Body of pancreas (tissue), 4 donors: ENCODE measurements at regions not wholly inside any gene's neighbourhood (a gene's known extent, or its start where the extent isn't known, plus 50 kb on each side); places are given as distances from the start of the nearest gene placed in this dataset.

ENCODE experiments used
- POLR2A ChIP-seq, 3 donors: fragments of 450-650 bp; IDR thresholded peaks; one replicate each; pipeline ENCODE4 v1.6.1; 2016; ENCODE audit warnings: antibody characterized with exemption in 3 of 3, mild to moderate bottlenecking in 2 of 3
- TF ChIP-seq, protein P1 (sequence below), 7 experiments: fragments of 450-650 bp in 4 of 7; fragments of 200-600 bp in 3 of 7; sonication (generic) in 3 of 7; IDR thresholded peaks; one replicate each; pipeline ENCODE4 v1.5.1; 2016 to 2019; ENCODE audit warnings: antibody characterized with exemption in 7 of 7

DNA sequence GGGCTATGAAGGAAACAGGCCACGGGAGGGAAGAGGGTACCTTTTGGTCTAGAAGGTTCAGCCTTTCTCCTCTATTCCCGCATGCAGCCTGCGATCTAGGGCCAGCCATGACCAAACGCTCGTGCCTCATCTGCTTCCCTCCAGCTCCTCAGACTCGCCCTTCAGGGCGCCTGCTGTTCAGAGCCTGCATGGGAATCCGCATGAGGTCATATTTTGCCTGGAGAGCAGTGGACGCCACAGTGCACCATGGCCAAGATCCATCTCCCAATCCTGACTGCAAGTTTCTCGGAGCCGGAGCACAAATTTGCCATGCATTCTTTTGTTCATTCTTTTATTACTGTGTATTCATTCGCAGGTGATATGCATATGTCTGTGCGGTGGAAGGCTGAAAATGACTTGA, 608.1 kb downstream of the QKI start:
- TF ChIP-seq POLR2A (IDR thresholded peaks at IDR 0.05): no peak
- TF ChIP-seq, protein P1, sequence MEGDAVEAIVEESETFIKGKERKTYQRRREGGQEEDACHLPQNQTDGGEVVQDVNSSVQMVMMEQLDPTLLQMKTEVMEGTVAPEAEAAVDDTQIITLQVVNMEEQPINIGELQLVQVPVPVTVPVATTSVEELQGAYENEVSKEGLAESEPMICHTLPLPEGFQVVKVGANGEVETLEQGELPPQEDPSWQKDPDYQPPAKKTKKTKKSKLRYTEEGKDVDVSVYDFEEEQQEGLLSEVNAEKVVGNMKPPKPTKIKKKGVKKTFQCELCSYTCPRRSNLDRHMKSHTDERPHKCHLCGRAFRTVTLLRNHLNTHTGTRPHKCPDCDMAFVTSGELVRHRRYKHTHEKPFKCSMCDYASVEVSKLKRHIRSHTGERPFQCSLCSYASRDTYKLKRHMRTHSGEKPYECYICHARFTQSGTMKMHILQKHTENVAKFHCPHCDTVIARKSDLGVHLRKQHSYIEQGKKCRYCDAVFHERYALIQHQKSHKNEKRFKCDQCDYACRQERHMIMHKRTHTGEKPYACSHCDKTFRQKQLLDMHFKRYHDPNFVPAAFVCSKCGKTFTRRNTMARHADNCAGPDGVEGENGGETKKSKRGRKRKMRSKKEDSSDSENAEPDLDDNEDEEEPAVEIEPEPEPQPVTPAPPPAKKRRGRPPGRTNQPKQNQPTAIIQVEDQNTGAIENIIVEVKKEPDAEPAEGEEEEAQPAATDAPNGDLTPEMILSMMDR (IDR thresholded peaks at IDR 0.05): no peak
